ENCODE measurements at regions not wholly inside any gene's neighbourhood (a gene's known extent, or its start where the extent isn't known, plus 50 kb on each side); places are given as distances from the start of the nearest gene placed in this dataset.

DNA sequence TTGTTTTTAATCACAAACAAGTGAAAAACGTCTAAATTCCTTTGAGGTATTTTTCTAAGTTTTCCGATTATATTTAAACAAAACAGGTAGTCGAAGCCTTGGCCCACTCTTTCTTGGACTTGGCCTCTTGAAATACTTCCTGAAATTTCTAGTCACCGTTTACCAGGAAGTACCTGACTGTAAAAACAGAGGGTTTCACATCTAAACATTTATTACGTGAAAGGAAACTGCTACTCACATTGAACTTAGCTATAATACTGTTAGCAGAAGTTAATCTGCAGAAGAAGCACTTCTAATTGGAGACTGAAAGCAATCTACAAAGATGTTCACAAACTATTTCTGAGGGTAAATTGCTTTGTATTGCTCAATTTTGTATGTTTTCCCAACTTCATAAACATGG lies 526.0 kb upstream of the ADGRL4 start:
- TF ChIP-seq EP300 (IDR thresholded peaks at IDR 0.05; ENCODE audit: borderline replicate concordance), result no peak
- no peak for TF ChIP-seq CEBPB (IDR thresholded peaks at IDR 0.05)
